Spleen (tissue), 7 donors: ENCODE measurements at regions not wholly inside any gene's neighbourhood (a gene's known extent, or its start where the extent isn't known, plus 50 kb on each side); places are given as distances from the start of the nearest gene placed in this dataset.

Experiments used
- POLR2A ChIP-seq, 3 donors: fragments of 450-650 bp; IDR thresholded peaks; one replicate each; pipeline ENCODE4 v1.5.1; 2017; ENCODE audit warnings: antibody characterized with exemption in 3 of 3, mild to moderate bottlenecking in 1 of 3
- POLR2AphosphoS5 ChIP-seq, 3 donors: sonication (generic); formaldehyde crosslinking; IDR thresholded peaks; one replicate each; pipeline ENCODE4 v1.5.1; 2017; ENCODE audit warnings: antibody characterized with exemption in 3 of 3
- TF ChIP-seq, protein P1 (sequence below), 11 experiments: fragments of 200-600 bp in 7 of 11; fragments of 450-650 bp in 4 of 11; sonication (generic) in 4 of 11; IDR thresholded peaks in 8 of 11; conservative IDR thresholded peaks in 3 of 11; 1 replicate in 7 of 11; 2 replicates in 4 of 11; pipeline versions ENCODE4 v1.4.0 to v1.8.0; 2016 to 2021; ENCODE audit warnings: antibody characterized with exemption in 11 of 11, inconsistent platforms in 4 of 11, mild to moderate bottlenecking in 1 of 11
- donor health status: DM: no; HTN: no; CAD: no; lungs with moderate emphysema.
- donor health status: DM: no; HTN: no; CAD: no.
- donor health status: DM: no; HTN: no; CAD: no.

DNA sequence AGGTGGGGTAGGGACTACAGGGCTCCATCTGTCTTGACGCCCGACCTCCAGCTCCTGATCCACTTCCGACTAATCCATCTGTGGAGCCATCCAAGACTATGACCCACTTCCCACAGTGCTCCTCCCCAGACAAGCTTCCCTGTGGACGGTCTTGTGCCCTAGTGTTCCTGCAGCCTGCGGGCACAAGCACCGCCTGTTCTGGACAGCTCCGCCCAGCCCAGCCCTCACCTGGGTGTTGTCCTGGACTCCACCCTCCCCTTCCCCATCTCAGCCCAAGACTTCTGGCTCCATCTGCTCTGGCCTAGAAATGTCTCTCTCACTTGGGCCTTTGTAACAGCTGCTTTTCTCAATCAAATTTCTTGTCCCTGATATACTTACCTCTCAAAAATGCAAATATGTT lies 102.0 kb downstream of the MAFB start:
- TF ChIP-seq, protein P1, sequence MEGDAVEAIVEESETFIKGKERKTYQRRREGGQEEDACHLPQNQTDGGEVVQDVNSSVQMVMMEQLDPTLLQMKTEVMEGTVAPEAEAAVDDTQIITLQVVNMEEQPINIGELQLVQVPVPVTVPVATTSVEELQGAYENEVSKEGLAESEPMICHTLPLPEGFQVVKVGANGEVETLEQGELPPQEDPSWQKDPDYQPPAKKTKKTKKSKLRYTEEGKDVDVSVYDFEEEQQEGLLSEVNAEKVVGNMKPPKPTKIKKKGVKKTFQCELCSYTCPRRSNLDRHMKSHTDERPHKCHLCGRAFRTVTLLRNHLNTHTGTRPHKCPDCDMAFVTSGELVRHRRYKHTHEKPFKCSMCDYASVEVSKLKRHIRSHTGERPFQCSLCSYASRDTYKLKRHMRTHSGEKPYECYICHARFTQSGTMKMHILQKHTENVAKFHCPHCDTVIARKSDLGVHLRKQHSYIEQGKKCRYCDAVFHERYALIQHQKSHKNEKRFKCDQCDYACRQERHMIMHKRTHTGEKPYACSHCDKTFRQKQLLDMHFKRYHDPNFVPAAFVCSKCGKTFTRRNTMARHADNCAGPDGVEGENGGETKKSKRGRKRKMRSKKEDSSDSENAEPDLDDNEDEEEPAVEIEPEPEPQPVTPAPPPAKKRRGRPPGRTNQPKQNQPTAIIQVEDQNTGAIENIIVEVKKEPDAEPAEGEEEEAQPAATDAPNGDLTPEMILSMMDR (IDR thresholded peaks at IDR 0.05 in 8 of 11, conservative IDR thresholded peaks at IDR 0.05 in 3 of 11), result no peak
- TF ChIP-seq POLR2A (IDR thresholded peaks at IDR 0.05) (no peak), POLR2AphosphoS5 (IDR thresholded peaks at IDR 0.05) (no peak)
